K562 (cell line): ENCODE measurements at regions not wholly inside any gene's neighbourhood (a gene's known extent, or its start where the extent isn't known, plus 50 kb on each side); places are given as distances from the start of the nearest gene placed in this dataset.

Experiments used
- ATAC-seq: fragments of 200-7000 bp; cut with Tn5 transposase; 3 replicates; pipeline ENCODE4 v1.9.1; 2020; ENCODE audit warnings: moderate library complexity
- BruUV-seq: library from RNA; stranded (reverse); fragments of 400-500 nt; replicated peaks from 2 replicates; lab custom pipeline; 2021; lab: Mats Ljungman, UMichigan
- CTCF ChIA-PET: fragments of 300-600 bp; formaldehyde crosslinking; extraction: SDS; loops from one replicate; lab custom pipeline; 2021; ENCODE audit warnings: low intra/inter-chr PET ratio; lab: Yijun Ruan, JAX
- POLR2A ChIA-PET: fragments of 300-600, 350-650 bp; sonication (Branson Sonifier 250); formaldehyde crosslinking; extraction: SDS; loops from one replicate; lab custom pipeline; 2021; ENCODE audit warnings: antibody characterized with exemption, inconsistent platforms; lab: Yijun Ruan, JAX
- DNase-seq, 4 experiments: peaks; one replicate each; pipeline versions ENCODE4 v3.0.0 to v3.0.0-alpha.2; 2011 to 2018; ENCODE audit warnings: low spot score in 3 of 4, mixed read lengths in 3 of 4; ENCODE audit errors: extremely low read depth in 1 of 4
- FAIRE-seq: peaks from 2 replicates; lab custom pipeline; 2011; peaks lifted over from hg19 to GRCh38; lab: Jason Lieb, UNC
- H2AFZ ChIP-seq: 2 replicates; pipeline ENCODE4 v1.6.0; 2011; ENCODE audit warnings: low read depth, low read length, control low read depth, inconsistent platforms
- H3K27ac ChIP-seq: fragments of 200-600 bp; 3 replicates; pipeline ENCODE4 v1.8.0; 2011; ENCODE audit warnings: low read depth, mild to moderate bottlenecking, control low read depth, inconsistent platforms, low read length, moderate library complexity, mixed read lengths; ENCODE audit errors: extremely low read depth
- H3K27me3 ChIP-seq, 2 experiments: fragments of 300-600 bp in 1 of 2; 2 replicates in 1 of 2; 3 replicates in 1 of 2; pipeline versions ENCODE4 v1.6.0 to v1.8.0; 2011; ENCODE audit warnings: inconsistent platforms in 2 of 2, low read length in 2 of 2, mild to moderate bottlenecking in 1 of 2, mixed read lengths in 1 of 2, moderate library complexity in 1 of 2; ENCODE audit not compliant: control insufficient read depth in 2 of 2, insufficient read depth in 2 of 2
- H3K36me3 ChIP-seq: fragments of 300-600 bp; 3 replicates; pipeline ENCODE4 v1.8.0; 2011; ENCODE audit warnings: mild to moderate bottlenecking, low read length, inconsistent platforms; ENCODE audit not compliant: control insufficient read depth, insufficient read depth
- H3K4me1 ChIP-seq, 2 experiments: fragments of 200-600 bp in 1 of 2; replicated peaks in 1 of 2; 2 replicates in 1 of 2; 3 replicates in 1 of 2; pipeline versions ENCODE4 v1.5.1 to v1.8.0; 2011; ENCODE audit warnings: inconsistent platforms in 2 of 2, low read length in 2 of 2, mild to moderate bottlenecking in 1 of 2, mixed read lengths in 1 of 2, moderate library complexity in 1 of 2; ENCODE audit not compliant: control insufficient read depth in 2 of 2, insufficient read depth in 2 of 2
- H3K4me2 ChIP-seq: 2 replicates; pipeline ENCODE4 v1.6.1; 2011; ENCODE audit warnings: low read length, control low read depth, inconsistent platforms, mixed read lengths; ENCODE audit not compliant: insufficient read depth
- H3K4me3 ChIP-seq: fragments of 200-600 bp; sonication (generic), shearing (Covaris generic); 2 replicates; pipeline ENCODE4 v1.5.1; 2016; ENCODE audit warnings: control low read depth, inconsistent platforms
- H3K79me2 ChIP-seq: fragments of 200-600 bp; 3 replicates; pipeline ENCODE4 v1.8.0; 2011; ENCODE audit warnings: low read length, inconsistent platforms; ENCODE audit not compliant: control insufficient read depth, insufficient read depth
- H3K9ac ChIP-seq, 2 experiments: 2 replicates each; pipeline versions ENCODE4 v1.6.0 to v1.6.1; 2011; ENCODE audit warnings: low read depth in 2 of 2, low read length in 2 of 2, control low read depth in 1 of 2, inconsistent platforms in 1 of 2, mild to moderate bottlenecking in 1 of 2, mixed read lengths in 1 of 2; ENCODE audit not compliant: insufficient read depth in 1 of 2
- H3K9me1 ChIP-seq: one replicate; pipeline ENCODE4 v1.6.0; 2011; ENCODE audit warnings: inconsistent platforms, mild to moderate bottlenecking, low read length, moderate library complexity; ENCODE audit not compliant: control insufficient read depth, insufficient read depth
- H3K9me3 ChIP-seq: replicated peaks from 2 replicates; pipeline ENCODE4 v1.5.1; 2011; ENCODE audit warnings: low read depth, low read length, inconsistent platforms; ENCODE audit not compliant: control insufficient read depth, insufficient read depth
- H4K20me1 ChIP-seq: replicated peaks from 2 replicates; pipeline ENCODE4 v1.6.1; 2011; ENCODE audit warnings: low read length, inconsistent platforms, mixed read lengths; ENCODE audit not compliant: control insufficient read depth, insufficient read depth
- BACH1 ChIP-seq: fragments of 200-800 bp; sonication (Bioruptor generic); IDR thresholded peaks from 2 replicates; pipeline ENCODE4 v1.6.1; 2016; ENCODE audit warnings: missing genetic modification characterization, missing compliant biosample characterization
- CCNT2 ChIP-seq: IDR thresholded peaks from 2 replicates; pipeline ENCODE4 v1.6.1; 2011; ENCODE audit warnings: borderline replicate concordance, low read depth, mild to moderate bottlenecking, moderate library complexity, mixed read lengths, low read length; ENCODE audit not compliant: insufficient read length; ENCODE audit errors: extremely low read depth
- E2F3 ChIP-seq: fragments of 250-450 bp; sonication (Bioruptor Pico); IDR thresholded peaks from 2 replicates; pipeline ENCODE4 v1.4.0; 2020; ENCODE audit warnings: mild to moderate bottlenecking
- ELF4 ChIP-seq: fragments of 450-650 bp; formaldehyde crosslinking; IDR thresholded peaks from 2 replicates; pipeline ENCODE4 v1.4.0; 2022; ENCODE audit warnings: missing genetic modification characterization
- ETS2 ChIP-seq: IDR thresholded peaks from 2 replicates; pipeline ENCODE4 v1.6.1; 2016; ENCODE audit warnings: borderline replicate concordance, missing genetic modification characterization, mild to moderate bottlenecking, moderate library complexity, missing compliant biosample characterization; ENCODE audit not compliant: poor library complexity, severe bottlenecking
- GABPA ChIP-seq: fragments of 200-800 bp; sonication (Bioruptor generic); conservative IDR thresholded peaks from 2 replicates; pipeline ENCODE4 v1.6.1; 2016; ENCODE audit warnings: low read depth, missing genetic modification characterization, missing compliant biosample characterization
- HDAC3 ChIP-seq: fragments of 450-650 bp; IDR thresholded peaks from 2 replicates; pipeline ENCODE4 v1.6.1; 2018; ENCODE audit warnings: borderline replicate concordance, mild to moderate bottlenecking, moderate library complexity; ENCODE audit not compliant: partially characterized antibody
- HIVEP1 ChIP-seq: fragments of 250-450 bp; sonication (Bioruptor Pico); IDR thresholded peaks from 2 replicates; pipeline ENCODE4 v1.4.0; 2020; ENCODE audit warnings: mild to moderate bottlenecking
- MTA1 ChIP-seq: fragments of 450-650 bp; IDR thresholded peaks from 2 replicates; pipeline ENCODE4 v1.6.1; 2017; ENCODE audit warnings: borderline replicate concordance
- NCOA4 ChIP-seq: fragments of 450-650 bp; IDR thresholded peaks from 2 replicates; pipeline ENCODE4 v1.6.1; 2018; ENCODE audit warnings: mild to moderate bottlenecking; ENCODE audit not compliant: partially characterized antibody
- PCBP1 ChIP-seq: fragments of 200-400 bp; formaldehyde crosslinking; IDR thresholded peaks from 2 replicates; pipeline ENCODE4 v1.6.1; 2018; ENCODE audit warnings: mild to moderate bottlenecking, low read depth, low read length; ENCODE audit not compliant: poor library complexity, severe bottlenecking
- PML ChIP-seq: IDR thresholded peaks from 2 replicates; pipeline ENCODE4 v1.6.1; 2012; ENCODE audit warnings: low read length, inconsistent platforms
- POLR2H ChIP-seq: IDR thresholded peaks from 2 replicates; pipeline ENCODE4 v1.6.1; 2016; ENCODE audit warnings: missing genetic modification characterization, low read depth, mild to moderate bottlenecking, control low read depth, missing compliant biosample characterization, moderate library complexity
- RBM39 ChIP-seq: fragments of 200-400 bp; formaldehyde crosslinking; optimal IDR thresholded peaks from 2 replicates; pipeline ENCODE3; 2018; ENCODE audit warnings: low read depth, low read length
- SRSF7 ChIP-seq: fragments of 200-400 bp; formaldehyde crosslinking; optimal IDR thresholded peaks from 2 replicates; pipeline ENCODE3; 2017; ENCODE audit warnings: mild to moderate bottlenecking, low read depth, low read length
- ZBED1 ChIP-seq: IDR thresholded peaks from 2 replicates; pipeline ENCODE4 v1.6.1; 2014
- ZNF436 ChIP-seq: fragments of 250-450, 450-650 bp; sonication (Bioruptor Pico); formaldehyde crosslinking; IDR thresholded peaks from 2 replicates; pipeline ENCODE4 v1.7.0; 2020; ENCODE audit warnings: mild to moderate bottlenecking
- ZNF445 ChIP-seq: fragments of 250-450 bp; sonication (Bioruptor Pico); IDR thresholded peaks from 2 replicates; pipeline ENCODE4 v1.4.0; 2020; ENCODE audit warnings: low read depth, mild to moderate bottlenecking, moderate library complexity
- WGBS: fragments of 100-300 bp; shearing (Covaris generic); methylation state at CpG from one replicate; pipeline ENCODE4 v1.1.6; 2016; ENCODE audit warnings: low coverage, mixed read lengths; ENCODE audit not compliant: insufficient coverage; ENCODE audit errors: missing lambda C conversion rate; 5-methylcytosine and 5-hydroxymethylcytosine counted together
- in situ Hi-C: fragments of 300-500 bp; cut with MboI; formaldehyde crosslinking; loops from 4 replicates; pipeline ENCODE4 v1.15.0; 2018; ENCODE audit warnings: inconsistent platforms, mixed read lengths
- intact Hi-C: fragments of 100-400 bp; cut with micrococcal nuclease; formaldehyde crosslinking; loops from 2 replicates; pipeline ENCODE4 v1.14.2; 2022
- TF ChIP-seq, protein P1 (sequence below): fragments of 250-450 bp; sonication (Bioruptor Pico); IDR thresholded peaks from 2 replicates; pipeline ENCODE4 v1.6.1; 2021; ENCODE audit warnings: mild to moderate bottlenecking

DNA sequence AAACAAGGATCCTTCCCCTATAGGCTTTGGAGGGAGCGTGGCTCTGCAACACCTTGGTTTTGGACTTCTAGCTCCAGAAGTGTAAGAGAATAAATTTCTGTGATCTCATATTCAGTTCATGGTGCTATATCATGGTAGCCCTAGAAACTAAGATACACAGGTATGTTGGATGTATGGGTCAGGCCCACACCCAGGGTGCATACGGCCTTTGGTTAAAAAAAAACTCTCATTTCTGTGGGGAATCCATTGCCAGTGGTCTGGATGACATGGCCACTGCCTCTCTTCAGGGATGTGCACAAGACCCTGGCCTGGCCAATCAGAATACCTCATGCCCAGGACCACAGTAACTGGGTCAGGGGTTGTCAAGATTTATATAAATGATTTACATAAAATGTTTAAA, 56.8 kb upstream of the CD34 start (continued):
- TF ChIP-seq E2F3 (CRISPR knock-in tag) (no peak), RBM39 (no peak), CCNT2 (no peak), ZNF436 (CRISPR knock-in tag) (no peak), HIVEP1 (CRISPR knock-in tag) (no peak)

DNA sequence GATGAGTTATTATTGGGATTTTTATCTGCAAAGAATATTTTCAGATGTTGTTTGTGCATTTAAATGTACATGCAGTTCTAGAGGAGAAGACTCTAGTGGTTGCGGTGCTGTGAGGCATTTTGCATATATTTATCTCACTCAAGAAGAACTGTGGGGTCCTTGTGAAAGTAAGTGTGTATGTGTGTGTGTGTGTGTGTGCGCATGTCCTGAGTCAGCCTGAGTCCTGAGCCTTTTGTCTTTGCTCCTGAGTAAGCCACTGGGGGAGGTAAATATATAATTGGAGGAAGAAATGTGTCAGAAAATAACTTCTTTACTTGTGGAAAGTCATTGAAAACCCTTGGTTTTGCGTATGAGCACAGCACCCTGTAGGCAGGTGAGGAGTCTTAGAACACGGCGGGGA, 55.6 kb upstream of the CD34 start:
- H2AFZ ChIP-seq, result no peak overlapping the region
- ChIA-PET POLR2A (no interaction called here), CTCF (no interaction called here)
- WGBS, result 24% methylated on average over 5 of the region's 5 CpGs
- DNase-seq, result no peak
- H3K79me2 ChIP-seq, result no peaks in the 10 kb centered on the region
- no peak for ATAC-seq
- no peak overlapping the region for H3K4me2 ChIP-seq
- TF ChIP-seq GABPA (tag) (no peak), PCBP1 (no peak), PML (no peak), ELF4 (CRISPR knock-in tag) (no peak), POLR2H (tag) (no peak), BACH1 (tag) (no peak), HDAC3 (no peak), ETS2 (no peak), ZNF445 (CRISPR knock-in tag) (no peak), MTA1 (no peak), SRSF7 (no peak), NCOA4 (no peak), ZBED1 (no peak)
- TF ChIP-seq, protein P1, sequence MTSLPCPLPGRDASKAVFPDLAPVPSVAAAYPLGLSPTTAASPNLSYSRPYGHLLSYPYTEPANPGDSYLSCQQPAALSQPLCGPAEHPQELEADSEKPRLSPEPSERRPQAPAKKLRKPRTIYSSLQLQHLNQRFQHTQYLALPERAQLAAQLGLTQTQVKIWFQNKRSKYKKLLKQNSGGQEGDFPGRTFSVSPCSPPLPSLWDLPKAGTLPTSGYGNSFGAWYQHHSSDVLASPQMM, result no peak
- intact Hi-C loops, result loop anchor here (10.0 kb wide), 1 partner anchor 252 kb away; no protein-coding TSS in a partner anchor
- no peaks in the 10 kb centered on the region for H3K9me3 ChIP-seq
- peaks cover 4 to 21% of the 10 kb centered on the region in 2 experiments; a peak in 4 of 5 replicates for H3K27me3 ChIP-seq
- H3K36me3 ChIP-seq, result no peaks in the 10 kb centered on the region
- in situ Hi-C loops, result loop anchor here (5.0 kb wide), 1 partner anchor 69 kb away; no protein-coding TSS in a partner anchor
- no peaks in the 10 kb centered on the region for H4K20me1 ChIP-seq
- H3K9me1 ChIP-seq, result no peaks in the 10 kb centered on the region
- BruUV-seq, result no TSS peak
- no peak for FAIRE-seq
- peaks cover 19 to 24% of the 10 kb centered on the region in 2 experiments for H3K4me1 ChIP-seq
- H3K27ac ChIP-seq, result no peak overlapping the region
- H3K9ac ChIP-seq, result no peak overlapping the region
- no peak overlapping the region for H3K4me3 ChIP-seq
